ENCODE measurements at regions not wholly inside any gene's neighbourhood (a gene's known extent, or its start where the extent isn't known, plus 50 kb on each side); places are given as distances from the start of the nearest gene placed in this dataset.
A peak's percentile ranks its signal among the peaks of the same experiment; 100 is the strongest.

GRCh38 chr5:121628783-121629182, 222.9 kb upstream of the FTMT start:
- H3K27ac ChIP-seq: no peak overlapping the region
- H3K4me2 ChIP-seq: no peak overlapping the region
- H3K9me3 ChIP-seq (ENCODE audit: insufficient read depth, low read depth): no peaks in the 10 kb centered on the region; the same call in 1 of the 2 replicates
- no peaks in the 10 kb centered on the region; the same call in 1 of the 2 replicates for H3K4me1 ChIP-seq (replicated peaks; ENCODE audit: insufficient read depth)
- no peaks in the 10 kb centered on the region for H3K27me3 ChIP-seq (ENCODE audit: insufficient read depth, low read depth)
- no peaks in the 10 kb centered on the region for H3K36me3 ChIP-seq (ENCODE audit: low read depth)
- intact Hi-C loops (cut with micrococcal nuclease; ENCODE audit: unreplicated experiment): no loop called here
- peak overlapping the region; percentile 28; the same call in 1 of the 2 replicates for H2AFZ ChIP-seq
- H3K79me2 ChIP-seq (ENCODE audit: low read depth): no peaks in the 10 kb centered on the region
- ChIA-PET CTCF (no interaction called here), POLR2A (ENCODE audit: unreplicated experiment) (interaction anchor here (0.6 kb wide), 1 partner anchor 44 kb away, joined by 4 read pairs; no protein-coding TSS in a partner anchor)
- H3F3A ChIP-seq (ENCODE audit: insufficient read depth, low read depth): no peaks in the 10 kb centered on the region
- DNase-seq: no peak
- H4K20me1 ChIP-seq (ENCODE audit: insufficient read depth): no peaks in the 10 kb centered on the region
- no peaks in the 10 kb centered on the region for H3K9me2 ChIP-seq (ENCODE audit: insufficient read depth)
- TF ChIP-seq EZH2 (IDR thresholded peaks at IDR 0.05; ENCODE audit: low read depth): no peak
- TF ChIP-seq, protein P1, sequence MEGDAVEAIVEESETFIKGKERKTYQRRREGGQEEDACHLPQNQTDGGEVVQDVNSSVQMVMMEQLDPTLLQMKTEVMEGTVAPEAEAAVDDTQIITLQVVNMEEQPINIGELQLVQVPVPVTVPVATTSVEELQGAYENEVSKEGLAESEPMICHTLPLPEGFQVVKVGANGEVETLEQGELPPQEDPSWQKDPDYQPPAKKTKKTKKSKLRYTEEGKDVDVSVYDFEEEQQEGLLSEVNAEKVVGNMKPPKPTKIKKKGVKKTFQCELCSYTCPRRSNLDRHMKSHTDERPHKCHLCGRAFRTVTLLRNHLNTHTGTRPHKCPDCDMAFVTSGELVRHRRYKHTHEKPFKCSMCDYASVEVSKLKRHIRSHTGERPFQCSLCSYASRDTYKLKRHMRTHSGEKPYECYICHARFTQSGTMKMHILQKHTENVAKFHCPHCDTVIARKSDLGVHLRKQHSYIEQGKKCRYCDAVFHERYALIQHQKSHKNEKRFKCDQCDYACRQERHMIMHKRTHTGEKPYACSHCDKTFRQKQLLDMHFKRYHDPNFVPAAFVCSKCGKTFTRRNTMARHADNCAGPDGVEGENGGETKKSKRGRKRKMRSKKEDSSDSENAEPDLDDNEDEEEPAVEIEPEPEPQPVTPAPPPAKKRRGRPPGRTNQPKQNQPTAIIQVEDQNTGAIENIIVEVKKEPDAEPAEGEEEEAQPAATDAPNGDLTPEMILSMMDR (conservative IDR thresholded peaks at IDR 0.05): no peak
- no peak overlapping the region for H3K4me3 ChIP-seq
- BruUV-seq (replicated peaks): no TSS peak

DNA sequence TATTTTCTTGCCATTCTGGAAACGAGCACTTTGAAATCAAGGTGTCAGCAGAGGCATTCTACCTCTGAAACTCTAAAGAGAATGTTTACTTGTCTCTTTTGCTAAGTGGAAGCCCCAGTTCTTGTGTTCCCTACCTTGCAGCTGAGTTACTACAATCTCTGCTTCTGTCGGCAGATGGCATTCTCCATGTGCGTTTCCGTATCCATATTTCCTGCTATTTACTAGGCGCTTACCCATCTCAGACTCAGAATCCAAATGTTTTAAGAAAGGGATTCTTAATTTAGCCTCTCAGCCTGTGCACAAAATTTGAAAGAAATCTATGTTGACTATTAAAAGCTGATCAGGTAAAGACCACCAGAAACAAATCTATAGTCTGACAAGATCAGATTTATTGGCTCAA, 221.3 kb upstream of the FTMT start:
- no peaks in the 10 kb centered on the region; the same call in 1 of the 2 replicates for H3K4me1 ChIP-seq (replicated peaks; ENCODE audit: insufficient read depth)
- H2AFZ ChIP-seq: peak overlapping the region; percentile 12; the same call in 1 of the 2 replicates
- H3K27ac ChIP-seq: no peak overlapping the region
- no peaks in the 10 kb centered on the region for H3K79me2 ChIP-seq (ENCODE audit: low read depth)
- H4K20me1 ChIP-seq (ENCODE audit: insufficient read depth): no peaks in the 10 kb centered on the region
- ChIA-PET CTCF (no interaction called here), POLR2A (ENCODE audit: unreplicated experiment) (no interaction called here)
- DNase-seq: no peak
- H3F3A ChIP-seq (ENCODE audit: insufficient read depth, low read depth): no peaks in the 10 kb centered on the region
- H3K9me2 ChIP-seq (ENCODE audit: insufficient read depth): no peaks in the 10 kb centered on the region
- H3K27me3 ChIP-seq (ENCODE audit: insufficient read depth, low read depth): no peaks in the 10 kb centered on the region
- H3K36me3 ChIP-seq (ENCODE audit: low read depth): no peaks in the 10 kb centered on the region
- no peak for TF ChIP-seq EZH2 (IDR thresholded peaks at IDR 0.05; ENCODE audit: low read depth)
- TF ChIP-seq, protein P1 (conservative IDR thresholded peaks at IDR 0.05): no peak
- H3K4me3 ChIP-seq: no peak overlapping the region
- H3K4me2 ChIP-seq: no peak overlapping the region
- no TSS peak for BruUV-seq (replicated peaks)
- intact Hi-C loops (cut with micrococcal nuclease; ENCODE audit: unreplicated experiment): no loop called here
- H3K9me3 ChIP-seq (ENCODE audit: insufficient read depth, low read depth): no peaks in the 10 kb centered on the region

- no peak overlapping the region for H3K4me3 ChIP-seq
- TF ChIP-seq EZH2 (IDR thresholded peaks at IDR 0.05; ENCODE audit: low read depth): no peak
- TF ChIP-seq, protein P1 (conservative IDR thresholded peaks at IDR 0.05): no peak
- no peaks in the 10 kb centered on the region for H3K27me3 ChIP-seq (ENCODE audit: insufficient read depth, low read depth)
- no peaks in the 10 kb centered on the region for H3K79me2 ChIP-seq (ENCODE audit: low read depth)
- ChIA-PET POLR2A (ENCODE audit: unreplicated experiment) (no interaction called here), CTCF (no interaction called here)
- no peaks in the 10 kb centered on the region for H3F3A ChIP-seq (ENCODE audit: insufficient read depth, low read depth)
- DNase-seq: no peak
- intact Hi-C loops (cut with micrococcal nuclease; ENCODE audit: unreplicated experiment): no loop called here
- no peak overlapping the region for H3K27ac ChIP-seq
- H3K9me2 ChIP-seq (ENCODE audit: insufficient read depth): no peaks in the 10 kb centered on the region
- BruUV-seq (replicated peaks): no TSS peak
- no peaks in the 10 kb centered on the region for H3K36me3 ChIP-seq (ENCODE audit: low read depth)
- no peaks in the 10 kb centered on the region for H3K4me1 ChIP-seq (replicated peaks; ENCODE audit: insufficient read depth)
- H2AFZ ChIP-seq: no peak overlapping the region
- no peaks in the 10 kb centered on the region for H3K9me3 ChIP-seq (ENCODE audit: insufficient read depth, low read depth)
- no peaks in the 10 kb centered on the region for H4K20me1 ChIP-seq (ENCODE audit: insufficient read depth)
- no peak overlapping the region for H3K4me2 ChIP-seq
These were observed 216.7 kb upstream of the FTMT start for GRCh38 chr5:121634946-121635345.
